Loucy (cell line): ENCODE measurements at regions not wholly inside any gene's neighbourhood (a gene's known extent, or its start where the extent isn't known, plus 50 kb on each side); places are given as distances from the start of the nearest gene placed in this dataset.

Experiments used
- CTCF ChIP-seq: fragments of 200-600 bp; sonication (generic); conservative IDR thresholded peaks from 2 replicates; pipeline ENCODE4 v1.5.1; 2014; ENCODE audit warnings: mild to moderate bottlenecking, antibody characterized with exemption, low read length
- EZH2phosphoT487 ChIP-seq: fragments of 200-600 bp; IDR thresholded peaks from 2 replicates; pipeline ENCODE4 v1.6.1; 2018; ENCODE audit warnings: antibody characterized with exemption, mild to moderate bottlenecking, moderate library complexity, borderline replicate concordance

- TF ChIP-seq CTCF (no peak), EZH2phosphoT487 (no peak)
Measured at GRCh38 chr1:14098294-14098913, 398.4 kb downstream of the PRDM2 start.
